Posterior cingulate gyrus (tissue), 11 donors: ENCODE measurements at regions not wholly inside any gene's neighbourhood (a gene's known extent, or its start where the extent isn't known, plus 50 kb on each side); places are given as distances from the start of the nearest gene placed in this dataset.

Experiments used
- DNase-seq, 10 donors: peaks; one replicate each; pipeline versions ENCODE4 v3.0.0 to v3.0.0-alpha.2; 2020 to 2021; ENCODE audit warnings: mixed read lengths in 3 of 10
- intact Hi-C: fragments of 100-400 bp; cut with DNase I; formaldehyde crosslinking; loops from one replicate; pipeline ENCODE4 v1.15.1; 2023

GRCh38 chr2:109070290-109070689 lies 58.7 kb upstream of the SH3RF3 start:
- intact Hi-C loops = no loop called here

DNA sequence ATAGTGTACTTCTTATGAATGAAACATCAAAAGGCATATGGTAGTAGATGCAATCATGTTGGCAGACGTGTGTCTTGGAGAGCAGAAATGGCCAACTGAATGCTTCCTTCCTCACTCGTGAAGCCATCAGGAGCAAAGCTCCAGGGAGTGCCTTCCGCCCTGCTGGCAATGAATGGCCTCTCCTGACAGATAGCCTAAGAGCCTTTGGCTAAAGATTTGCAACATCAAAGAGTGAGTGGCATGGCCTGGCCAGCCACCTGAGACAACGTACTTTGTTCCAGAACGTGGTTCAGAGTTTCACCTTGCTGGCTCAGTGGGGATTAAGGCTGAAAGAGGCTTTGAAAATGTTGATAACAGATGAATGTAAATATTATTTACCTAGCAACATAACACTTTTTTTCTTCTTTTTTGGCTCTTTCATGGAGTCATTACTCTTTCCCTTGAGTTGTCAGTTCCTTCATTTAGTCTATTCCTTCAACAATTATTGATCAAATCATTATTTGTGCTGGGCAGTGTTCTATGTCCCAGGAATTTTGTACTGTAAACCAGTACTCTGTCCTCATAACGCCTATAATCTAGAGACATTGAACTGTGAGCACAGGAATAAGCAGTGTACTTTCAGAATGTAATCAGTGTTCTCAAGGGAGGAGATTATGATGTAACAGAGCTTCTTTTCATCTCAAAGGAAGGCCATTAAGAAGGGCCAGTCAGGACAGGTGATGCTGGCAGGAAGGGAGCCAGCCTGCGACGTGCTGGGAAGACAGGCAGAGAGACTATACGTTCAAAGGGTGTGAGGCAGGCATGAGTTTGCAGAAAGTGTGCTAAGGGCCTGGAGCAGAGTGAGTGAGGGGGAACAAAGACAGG lies 59.4 kb upstream of the SH3RF3 start:
- peak in 1 of 10 donors; percentile 62 for DNase-seq
- intact Hi-C loops = no loop called here

More at GRCh38 chr2:109070290-109070689, 58.7 kb upstream of the SH3RF3 start:
- no peak for DNase-seq

GRCh38 chr2:109068811-109069210 lies 60.2 kb upstream of the SH3RF3 start:
- peak in 1 of 10 donors; percentile 11 for DNase-seq
- intact Hi-C loops = no loop called here

DNA sequence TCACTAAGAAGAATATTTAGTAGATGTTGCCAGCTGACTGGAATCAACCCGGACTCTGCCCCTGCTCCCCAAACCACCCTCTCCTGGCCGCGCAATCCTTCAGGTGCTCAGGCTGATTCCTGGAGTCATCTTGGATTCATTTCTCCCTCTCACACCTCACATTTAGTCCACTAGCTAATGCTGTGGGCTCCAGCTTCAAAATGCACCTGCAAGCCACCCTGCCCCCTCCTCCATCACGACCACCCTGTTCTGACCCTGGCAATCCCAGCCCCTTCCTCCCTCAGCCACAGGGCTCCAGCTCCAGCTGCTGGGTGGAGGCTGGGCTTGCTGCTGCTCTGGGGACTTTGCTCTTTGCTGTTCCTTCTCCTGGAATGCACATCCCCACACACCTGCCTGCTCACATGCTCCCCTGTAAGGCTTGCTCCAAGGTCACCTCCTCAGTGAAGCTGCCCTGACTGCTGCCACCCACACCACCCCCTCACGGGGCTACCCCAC lies 61.3 kb upstream of the SH3RF3 start:
- intact Hi-C loops = no loop called here
- peak in 1 of 10 donors; percentile 72 for DNase-seq

DNA sequence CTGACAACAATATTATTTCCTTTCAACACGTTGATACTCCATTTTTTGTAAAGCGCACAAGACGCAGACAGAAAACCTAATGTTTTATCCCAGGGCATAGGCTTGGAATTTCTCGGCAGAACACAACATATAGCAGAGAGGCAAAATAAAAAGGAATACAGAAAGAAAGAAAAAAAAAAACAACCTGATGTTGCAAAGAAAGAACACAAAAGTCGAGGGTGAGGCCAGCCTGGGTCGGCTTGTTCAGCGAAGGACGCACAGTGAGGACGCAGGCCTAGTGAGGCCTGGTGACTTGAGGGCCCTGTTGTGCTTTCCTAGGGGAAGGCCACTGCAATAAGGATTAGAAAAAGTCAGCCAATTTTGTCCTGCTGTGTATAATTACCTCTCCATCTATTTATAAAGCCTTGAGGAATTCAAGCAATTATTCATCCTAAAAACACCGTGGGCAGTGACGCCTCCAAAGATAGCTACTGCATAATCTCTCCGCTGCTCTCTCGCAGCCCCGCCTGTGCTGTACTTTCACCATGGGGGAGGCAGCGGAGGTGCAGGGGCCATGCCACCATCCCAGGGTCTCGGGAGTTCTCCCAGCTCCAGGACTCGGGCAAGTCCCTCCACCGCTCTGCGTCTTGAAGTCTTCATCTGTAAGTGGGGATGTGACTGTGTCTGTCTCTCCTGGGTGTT lies 61.9 kb upstream of the SH3RF3 start:
- peak in 2 of 10 donors; percentile 23 to 85 for DNase-seq

GRCh38 chr2:109066501-109066900 lies 62.5 kb upstream of the SH3RF3 start:
- DNase-seq = peak in 1 of 10 donors; percentile 69
- intact Hi-C loops = no loop called here

More for the DNA sequence above, 61.9 kb upstream of the SH3RF3 start:
- intact Hi-C loops = no loop called here

GRCh38 chr2:109065391-109065734 lies 63.6 kb upstream of the SH3RF3 start:
- intact Hi-C loops = no loop called here
- DNase-seq = peak in 1 of 10 donors; percentile 49

DNA sequence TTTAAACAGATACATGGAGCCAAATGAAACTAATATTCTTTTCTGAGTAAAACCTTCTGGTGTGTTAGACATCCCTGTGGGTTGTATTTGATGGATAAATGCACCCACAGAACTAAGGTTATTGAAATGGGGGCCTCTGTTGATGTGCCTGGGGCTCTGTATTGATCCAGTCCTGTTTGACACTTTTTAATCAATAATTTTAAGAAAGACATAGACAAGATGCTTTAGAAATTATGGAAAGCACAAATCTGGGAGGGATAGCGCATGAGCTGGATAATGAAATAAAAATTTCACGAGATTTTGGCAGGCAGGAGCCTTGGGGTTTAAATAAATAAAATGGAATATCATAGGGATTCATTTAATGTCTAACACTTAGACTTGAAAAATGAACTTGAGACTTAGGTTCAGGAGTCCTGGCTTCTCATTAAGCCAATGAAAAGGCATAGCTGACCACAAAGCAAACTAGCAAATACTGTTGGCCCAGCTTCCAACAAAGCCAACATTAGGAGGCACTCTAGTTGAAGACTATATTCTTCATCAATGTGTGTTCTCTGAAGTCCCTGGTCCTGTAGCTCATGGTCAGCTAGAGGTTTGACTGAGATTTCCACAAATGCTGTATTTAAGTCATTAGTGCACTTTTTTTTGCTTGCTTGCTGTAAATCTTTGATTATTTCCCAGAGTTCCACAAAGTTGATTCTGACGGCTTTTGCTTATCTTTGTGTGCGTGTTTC lies 64.2 kb upstream of the SH3RF3 start:
- intact Hi-C loops = no loop called here
- DNase-seq = no peak

DNA sequence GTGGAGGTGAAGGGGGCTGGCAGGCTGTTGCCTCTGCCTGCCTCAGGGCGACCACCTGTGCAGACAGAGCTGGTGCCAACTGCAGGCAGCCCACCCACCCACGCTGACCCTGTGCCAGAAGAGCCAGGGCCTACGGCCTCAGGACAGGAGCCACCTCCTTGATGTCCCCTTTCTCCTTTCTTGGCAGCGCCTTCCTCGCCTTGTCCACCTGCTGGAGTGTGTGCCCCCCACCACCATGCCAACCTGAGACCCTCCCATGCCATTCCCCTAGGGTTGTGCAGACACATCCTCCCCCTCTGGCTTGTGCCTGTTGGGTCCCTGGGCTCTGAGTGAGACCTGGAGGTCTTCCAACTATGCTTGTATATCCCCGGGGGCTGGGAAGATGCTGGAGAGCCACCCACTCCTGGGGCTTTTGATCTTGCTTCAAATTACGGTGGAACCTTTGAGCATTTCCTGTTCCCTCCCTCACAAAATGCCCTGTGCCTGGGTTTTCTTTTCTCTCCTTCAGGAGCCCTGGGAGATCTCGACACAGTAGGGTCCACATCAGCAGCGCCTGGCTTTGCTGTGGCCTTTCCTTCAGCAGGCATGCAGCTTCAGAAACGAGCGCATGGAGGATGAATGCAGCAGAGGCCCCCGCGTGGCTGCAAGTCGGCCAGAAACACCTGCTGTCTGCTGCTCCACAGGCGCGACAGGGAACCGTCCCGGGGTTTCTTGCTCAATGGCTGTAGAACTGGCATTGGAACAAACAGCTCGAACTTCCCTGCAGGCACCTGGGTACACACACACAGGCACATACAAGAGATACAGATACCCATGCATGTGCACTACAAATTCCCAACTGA lies 65.9 kb upstream of the SH3RF3 start:
- intact Hi-C loops = no loop called here
- peak in 1 of 10 donors; percentile 82 for DNase-seq

DNA sequence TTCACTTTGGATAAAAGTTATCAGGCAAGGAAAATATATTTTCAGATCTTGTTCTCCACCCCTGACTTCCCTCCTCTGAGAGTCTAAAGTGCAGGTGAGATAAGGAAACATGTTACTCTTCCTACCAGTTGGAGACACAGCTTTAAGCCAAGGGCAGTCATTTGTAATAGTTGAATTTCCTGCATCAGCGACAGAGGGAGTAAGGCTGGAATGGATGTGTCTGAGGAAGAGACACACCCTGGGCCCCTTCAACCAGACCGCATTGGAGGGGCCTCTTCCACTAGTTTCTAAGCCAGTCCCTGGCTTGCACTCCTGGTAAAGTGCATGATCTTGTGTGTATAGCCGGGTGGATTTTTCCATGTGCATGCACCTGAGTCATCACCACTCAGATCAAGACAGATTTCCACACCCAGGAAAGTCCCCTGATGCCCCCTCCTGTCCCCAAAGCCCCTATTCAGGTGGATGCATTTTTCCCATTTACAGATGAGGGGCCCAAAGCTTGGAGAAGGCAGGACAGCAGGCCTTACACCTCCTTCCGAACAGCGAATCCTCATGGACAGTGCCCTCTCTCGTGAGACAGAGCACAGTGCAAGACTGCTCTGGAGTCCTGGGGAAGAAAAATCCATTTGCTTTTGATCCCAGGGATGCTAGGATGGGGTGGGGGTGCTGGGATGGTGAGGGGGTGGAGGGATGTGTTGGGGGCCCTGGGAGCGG lies 66.7 kb upstream of the SH3RF3 start:
- DNase-seq = no peak

GRCh38 chr2:109061736-109062135 lies 67.3 kb upstream of the SH3RF3 start:
- peak in 1 of 10 donors; percentile 41 for DNase-seq
- intact Hi-C loops = no loop called here

More for the DNA sequence above, 66.7 kb upstream of the SH3RF3 start:
- intact Hi-C loops = no loop called here

- peak in 1 of 10 donors; percentile 51 for DNase-seq
- intact Hi-C loops = no loop called here
These were observed 68.5 kb upstream of the SH3RF3 start for GRCh38 chr2:109060496-109060895.

GRCh38 chr2:109059474-109060165 lies 69.4 kb upstream of the SH3RF3 start:
- intact Hi-C loops = no loop called here
- peak in 1 of 10 donors; percentile 47 for DNase-seq

DNA sequence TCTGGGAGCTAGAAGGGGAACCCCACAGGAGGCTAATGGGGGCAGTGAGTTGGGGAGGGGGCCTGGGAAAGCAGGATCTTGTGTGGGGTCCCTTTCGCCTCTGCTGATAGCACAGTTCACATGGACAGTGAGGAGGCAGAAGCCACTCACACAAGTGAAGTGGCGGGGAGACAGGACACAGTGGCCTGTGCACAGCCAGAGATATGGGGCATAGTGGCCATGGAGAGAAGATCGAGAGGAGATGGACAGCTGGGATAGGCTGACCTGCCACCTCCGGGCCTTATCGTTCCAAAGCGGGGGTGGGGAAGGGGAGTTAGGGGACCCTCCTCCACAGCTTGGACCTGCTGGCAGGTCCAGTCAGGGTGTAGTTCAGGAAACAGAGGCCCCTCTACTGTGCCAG lies 69.8 kb upstream of the EDAR start:
- no peak for DNase-seq

DNA sequence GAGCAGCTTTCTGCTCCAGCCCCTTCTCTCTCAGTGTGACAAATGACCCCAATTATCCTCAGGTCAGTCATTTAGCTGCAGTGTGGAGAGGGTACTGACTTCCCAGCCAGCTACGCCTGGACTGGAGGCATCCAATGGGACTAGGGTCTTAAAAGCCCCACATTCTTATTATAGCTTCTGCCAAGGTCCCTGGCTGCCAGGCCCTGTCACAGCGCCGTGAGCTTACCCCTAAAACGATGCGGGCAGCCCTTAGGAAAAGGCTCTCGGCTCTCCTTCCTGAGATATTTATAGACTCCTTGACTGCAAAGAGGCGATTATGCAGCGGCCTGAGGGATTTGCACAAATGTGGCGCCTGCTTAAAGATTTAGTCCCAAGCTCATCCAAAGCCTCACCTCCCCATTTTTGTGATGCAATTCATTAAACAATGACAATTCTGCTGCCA lies 69.2 kb upstream of the EDAR start:
- DNase-seq = no peak
- intact Hi-C loops = no loop called here

More for the DNA sequence above, 69.8 kb upstream of the EDAR start:
- intact Hi-C loops = no loop called here

DNA sequence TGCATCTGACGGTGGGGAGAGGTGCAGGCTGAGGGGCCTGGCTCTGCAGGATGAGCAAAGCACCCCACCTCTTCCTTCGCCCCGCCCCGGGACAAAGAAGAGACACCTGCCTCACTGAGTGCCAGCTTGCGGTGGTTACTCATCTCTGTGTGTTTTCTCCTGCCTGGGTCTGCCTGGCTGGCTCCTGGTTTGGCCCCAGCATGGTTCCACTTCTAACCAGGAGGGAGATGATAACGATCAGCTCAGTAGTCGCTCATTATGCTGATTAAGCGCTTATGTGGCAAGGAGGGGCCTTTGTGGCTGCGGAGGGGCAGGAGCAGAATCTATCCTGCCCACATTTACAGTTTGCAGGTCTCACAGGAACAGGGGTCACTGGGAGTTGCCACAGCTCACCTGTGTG lies 68.7 kb upstream of the EDAR start:
- DNase-seq = peak in 1 of 10 donors; percentile 53
- intact Hi-C loops = no loop called here

DNA sequence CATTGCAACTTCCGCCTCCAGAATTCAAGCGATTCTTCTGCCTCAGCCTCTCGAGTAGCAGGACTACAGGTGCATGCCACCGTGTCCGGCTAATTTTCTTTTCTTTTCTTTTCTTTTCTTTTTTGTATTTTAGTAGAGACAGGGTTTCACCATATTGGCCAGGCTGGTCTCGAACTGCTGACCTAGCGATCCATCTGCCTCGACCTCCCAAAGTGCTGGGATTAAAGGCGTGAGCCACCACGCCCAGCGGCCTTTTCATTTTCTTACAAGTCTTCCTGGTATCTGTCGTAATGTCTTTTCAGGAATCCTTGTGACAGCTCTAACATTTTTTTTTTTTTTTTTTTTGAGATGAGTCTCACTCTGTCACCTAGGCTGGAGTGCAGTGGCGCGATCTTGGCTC lies 66.4 kb upstream of the EDAR start:
- DNase-seq = peak in 1 of 10 donors; percentile 60
- intact Hi-C loops = no loop called here

- no peak for DNase-seq
These were observed 65.8 kb upstream of the EDAR start for GRCh38 chr2:109054865-109055264.

DNA sequence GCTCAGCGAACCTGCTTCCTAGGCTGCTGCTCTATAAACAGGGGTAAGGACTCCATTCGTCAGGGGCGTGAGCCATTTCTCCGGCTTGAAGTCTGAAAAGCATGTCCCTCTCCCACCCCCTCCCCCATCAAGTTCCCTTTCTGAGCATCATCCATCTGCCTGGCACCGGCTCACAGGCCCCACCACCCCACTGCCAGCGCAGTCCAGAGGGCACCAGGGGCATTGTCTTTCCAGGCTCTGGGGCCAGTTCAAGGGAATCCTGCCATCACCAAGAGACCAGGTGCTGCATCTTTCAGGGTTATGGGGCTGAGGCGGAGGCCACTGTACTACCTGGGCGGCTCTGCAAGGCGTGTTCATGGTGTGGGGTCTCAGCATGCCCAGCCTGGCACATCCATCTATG lies 64.7 kb upstream of the EDAR start:
- intact Hi-C loops = no loop called here
- no peak for DNase-seq

More at GRCh38 chr2:109054865-109055264, 65.8 kb upstream of the EDAR start:
- intact Hi-C loops = no loop called here
